ENCODE measurements at regions not wholly inside any gene's neighbourhood (a gene's known extent, or its start where the extent isn't known, plus 50 kb on each side); places are given as distances from the start of the nearest gene placed in this dataset.

DNA sequence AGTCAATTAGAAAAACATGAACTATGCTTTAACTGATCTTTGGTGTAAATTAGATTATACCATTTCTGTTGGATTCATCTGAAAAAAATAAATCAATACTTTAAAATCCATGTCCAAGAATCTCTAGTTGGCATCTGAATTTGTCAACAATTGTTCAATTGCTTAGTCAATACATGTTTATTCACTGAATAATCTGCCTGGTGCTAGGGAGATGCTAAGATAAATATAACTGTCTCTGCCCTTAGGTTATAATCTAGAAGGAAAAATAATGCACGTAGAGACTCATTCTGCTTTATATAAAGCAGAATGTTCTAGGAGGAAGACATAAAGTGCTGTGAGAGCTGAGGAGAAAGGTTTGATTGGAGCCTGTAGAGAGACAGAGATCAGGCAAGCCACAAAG is 537.2 kb upstream of the IL12A start:
- H3K9me3 ChIP-seq: no peaks in the 10 kb centered on the region
- TF ChIP-seq POLR2A (IDR thresholded peaks at IDR 0.05) (no peak), CTCF (IDR thresholded peaks at IDR 0.05) (no peak)
- H3K4me3 ChIP-seq: no peak overlapping the region
- no peaks in the 10 kb centered on the region for H3K27me3 ChIP-seq
- 17 to 40% methylated on average over 1 of the region's 1 CpG for WGBS, 2 donors
- H3K4me1 ChIP-seq: no peaks in the 10 kb centered on the region
- no peaks in the 10 kb centered on the region for H3K36me3 ChIP-seq
- H3K27ac ChIP-seq: no peak overlapping the region
- no peak for DNase-seq
- intact Hi-C loops (cut with DNase I): no loop called here

GRCh38 chr3:159453036-159453435 is 535.6 kb upstream of the IL12A start:
- Histone ChIP-seq H3K4me1 (no peaks in the 10 kb centered on the region), H3K36me3 (no peaks in the 10 kb centered on the region), H3K4me3 (no peak overlapping the region), H3K27me3 (no peaks in the 10 kb centered on the region), H3K9me3 (no peaks in the 10 kb centered on the region), H3K27ac (no peak overlapping the region)
- TF ChIP-seq POLR2A (IDR thresholded peaks at IDR 0.05) (no peak), CTCF (IDR thresholded peaks at IDR 0.05) (no peak)
- DNase-seq: no peak
- WGBS, 2 donors: 78 to 89% methylated on average over 4 to 5 of the region's 5 CpGs
- intact Hi-C loops (cut with DNase I): no loop called here

DNA sequence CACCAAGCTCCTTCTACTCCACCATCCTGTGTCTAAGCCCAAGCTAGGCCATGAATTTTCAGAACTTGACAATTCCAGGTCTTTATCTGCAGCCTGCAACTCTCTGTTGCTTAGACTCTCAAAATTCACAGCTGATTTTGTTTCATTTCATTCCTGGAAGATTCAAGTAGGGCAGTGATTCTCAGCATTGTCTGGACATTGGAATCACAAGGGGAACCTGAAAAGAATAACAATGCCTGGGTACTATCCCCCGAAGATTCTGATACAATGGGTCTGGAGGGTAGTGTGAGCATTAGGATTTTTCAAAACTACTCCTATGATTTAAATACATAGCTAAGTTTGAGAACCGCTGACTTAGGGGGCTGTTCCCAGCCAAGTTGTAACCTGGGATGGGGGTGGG is 534.7 kb upstream of the IL12A start:
- H3K4me1 ChIP-seq: no peaks in the 10 kb centered on the region
- no peak overlapping the region for H3K4me3 ChIP-seq
- WGBS, 2 donors: 52 to 63% methylated on average over 2 of the region's 2 CpGs

DNA sequence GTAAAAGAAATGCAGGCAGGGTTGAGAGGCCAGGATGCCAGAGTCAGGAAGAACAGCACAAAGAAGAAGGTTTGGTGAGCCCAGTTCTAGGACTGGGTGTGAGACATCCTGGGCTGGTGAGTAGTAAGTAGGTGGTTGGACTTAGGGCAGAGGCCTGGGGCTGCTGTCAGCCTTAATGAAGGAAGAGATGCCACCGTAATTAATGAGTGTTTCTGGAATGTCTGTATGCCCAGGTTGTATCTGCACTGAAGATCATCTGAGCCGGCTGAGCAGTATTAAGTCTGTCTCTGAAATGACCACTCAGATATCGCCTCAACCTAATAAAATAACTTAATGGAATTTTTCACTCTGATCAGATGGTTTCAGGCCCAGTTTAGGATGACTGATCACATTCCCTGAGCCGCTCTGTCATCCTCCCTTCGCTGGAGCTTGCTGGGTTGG is 532.9 kb upstream of the IL12A start:
- TF ChIP-seq CTCF (IDR thresholded peaks at IDR 0.05) (no peak), POLR2A (IDR thresholded peaks at IDR 0.05) (no peak)
- intact Hi-C loops (cut with DNase I): no loop called here
- Histone ChIP-seq H3K27me3 (no peaks in the 10 kb centered on the region), H3K27ac (no peak overlapping the region), H3K4me1 (no peaks in the 10 kb centered on the region), H3K36me3 (no peaks in the 10 kb centered on the region), H3K4me3 (no peak overlapping the region), H3K9me3 (no peaks in the 10 kb centered on the region)
- DNase-seq: no peak
- WGBS, 2 donors: 84 to 85% methylated on average over 5 of the region's 5 CpGs

More for the DNA sequence above, 534.7 kb upstream of the IL12A start:
- intact Hi-C loops (cut with DNase I): no loop called here
- TF ChIP-seq POLR2A (IDR thresholded peaks at IDR 0.05): no peak
- no peak for TF ChIP-seq CTCF (IDR thresholded peaks at IDR 0.05)
- DNase-seq: no peak
- H3K27ac ChIP-seq: no peak overlapping the region
- no peaks in the 10 kb centered on the region for H3K9me3 ChIP-seq
- H3K36me3 ChIP-seq: no peaks in the 10 kb centered on the region
- H3K27me3 ChIP-seq: no peaks in the 10 kb centered on the region

GRCh38 chr3:159458010-159458409 is 530.6 kb upstream of the IL12A start:
- DNase-seq: no peak
- H3K4me1 ChIP-seq: no peaks in the 10 kb centered on the region
- H3K9me3 ChIP-seq: no peaks in the 10 kb centered on the region
- intact Hi-C loops (cut with DNase I): no loop called here
- H3K36me3 ChIP-seq: no peaks in the 10 kb centered on the region
- no peak overlapping the region for H3K4me3 ChIP-seq
- H3K27me3 ChIP-seq: no peaks in the 10 kb centered on the region
- WGBS, 2 donors: 39 to 51% methylated on average over 2 of the region's 2 CpGs
- no peak overlapping the region for H3K27ac ChIP-seq
- TF ChIP-seq POLR2A (IDR thresholded peaks at IDR 0.05) (no peak), CTCF (IDR thresholded peaks at IDR 0.05) (no peak)
